SK-N-SH treated with all-trans-retinoic acid at 6 μM for 48 hours (cell line): ENCODE measurements at regions not wholly inside any gene's neighbourhood (a gene's known extent, or its start where the extent isn't known, plus 50 kb on each side); places are given as distances from the start of the nearest gene placed in this dataset.

ENCODE experiments used
- ARNTL ChIP-seq: fragments of 450-650 bp; formaldehyde crosslinking; IDR thresholded peaks from 2 replicates; pipeline ENCODE4 v1.5.0; 2020; ENCODE audit warnings: low read depth, mild to moderate bottlenecking, moderate library complexity, borderline replicate concordance
- CSDC2 ChIP-seq: fragments of 250-450 bp; sonication (Bioruptor Pico); IDR thresholded peaks from 2 replicates; pipeline ENCODE4 v1.5.0; 2020; ENCODE audit warnings: mild to moderate bottlenecking, moderate library complexity
- GLIS3 ChIP-seq: fragments of 250-450 bp; sonication (Bioruptor Pico); IDR thresholded peaks from 2 replicates; pipeline ENCODE4 v1.5.0; 2020; ENCODE audit warnings: mild to moderate bottlenecking, moderate library complexity
- OSR1 ChIP-seq: fragments of 250-450 bp; sonication (Bioruptor Pico); IDR thresholded peaks from 2 replicates; pipeline ENCODE4 v1.8.0; 2022; ENCODE audit warnings: moderate library complexity, mild to moderate bottlenecking, inconsistent platforms
- RARB ChIP-seq: fragments of 250-450 bp; sonication (Bioruptor Pico); IDR thresholded peaks from 2 replicates; pipeline ENCODE4 v1.8.0; 2021; ENCODE audit warnings: mild to moderate bottlenecking, moderate library complexity
- TOX ChIP-seq: fragments of 250-450 bp; sonication (Bioruptor Pico); IDR thresholded peaks from 2 replicates; pipeline ENCODE4 v1.8.0; 2021; ENCODE audit warnings: mild to moderate bottlenecking, moderate library complexity, borderline replicate concordance
- ZC3H10 ChIP-seq: fragments of 250-450 bp; sonication (Bioruptor Pico); IDR thresholded peaks from 2 replicates; pipeline ENCODE4 v1.5.1; 2021; ENCODE audit warnings: mild to moderate bottlenecking, moderate library complexity
- ZFP30 ChIP-seq: fragments of 450-650 bp; formaldehyde crosslinking; IDR thresholded peaks from 2 replicates; pipeline ENCODE4 v1.5.0; 2022; ENCODE audit warnings: mild to moderate bottlenecking, moderate library complexity
- TF ChIP-seq, protein P1 (sequence below): fragments of 250-450 bp; sonication (Bioruptor Pico); IDR thresholded peaks from 2 replicates; pipeline ENCODE4 v1.5.0; 2020; ENCODE audit warnings: mild to moderate bottlenecking, moderate library complexity
- TF ChIP-seq, protein P2 (sequence below): fragments of 250-450 bp; sonication (Bioruptor Pico); IDR thresholded peaks from 2 replicates; pipeline ENCODE4 v1.5.1; 2021; ENCODE audit warnings: mild to moderate bottlenecking, moderate library complexity
- TF ChIP-seq, protein P3 (sequence below): fragments of 250-450 bp; sonication (Bioruptor Pico); IDR thresholded peaks from 2 replicates; pipeline ENCODE4 v1.8.0; 2020; ENCODE audit warnings: mild to moderate bottlenecking, moderate library complexity, borderline replicate concordance

DNA sequence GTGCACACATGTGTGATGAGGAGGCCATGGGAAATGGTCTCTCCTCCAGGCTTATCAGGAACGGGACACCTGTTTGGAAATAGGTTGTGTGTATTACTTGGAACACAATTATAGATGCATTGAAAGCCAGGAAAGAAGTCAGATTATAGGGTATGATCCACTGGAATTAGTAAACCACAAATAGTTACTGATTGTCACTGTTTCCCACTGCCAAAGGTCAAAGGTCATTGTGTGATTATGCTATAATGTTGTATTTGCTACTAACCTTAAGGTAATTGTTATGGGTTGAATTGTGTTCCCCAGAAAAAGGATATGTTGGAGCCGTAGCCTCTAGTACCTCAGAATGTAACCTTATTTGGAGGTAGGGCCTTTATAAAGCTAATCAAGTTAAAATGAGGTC lies 129.9 kb upstream of the FBXO33 start:
- TF ChIP-seq, protein P1, sequence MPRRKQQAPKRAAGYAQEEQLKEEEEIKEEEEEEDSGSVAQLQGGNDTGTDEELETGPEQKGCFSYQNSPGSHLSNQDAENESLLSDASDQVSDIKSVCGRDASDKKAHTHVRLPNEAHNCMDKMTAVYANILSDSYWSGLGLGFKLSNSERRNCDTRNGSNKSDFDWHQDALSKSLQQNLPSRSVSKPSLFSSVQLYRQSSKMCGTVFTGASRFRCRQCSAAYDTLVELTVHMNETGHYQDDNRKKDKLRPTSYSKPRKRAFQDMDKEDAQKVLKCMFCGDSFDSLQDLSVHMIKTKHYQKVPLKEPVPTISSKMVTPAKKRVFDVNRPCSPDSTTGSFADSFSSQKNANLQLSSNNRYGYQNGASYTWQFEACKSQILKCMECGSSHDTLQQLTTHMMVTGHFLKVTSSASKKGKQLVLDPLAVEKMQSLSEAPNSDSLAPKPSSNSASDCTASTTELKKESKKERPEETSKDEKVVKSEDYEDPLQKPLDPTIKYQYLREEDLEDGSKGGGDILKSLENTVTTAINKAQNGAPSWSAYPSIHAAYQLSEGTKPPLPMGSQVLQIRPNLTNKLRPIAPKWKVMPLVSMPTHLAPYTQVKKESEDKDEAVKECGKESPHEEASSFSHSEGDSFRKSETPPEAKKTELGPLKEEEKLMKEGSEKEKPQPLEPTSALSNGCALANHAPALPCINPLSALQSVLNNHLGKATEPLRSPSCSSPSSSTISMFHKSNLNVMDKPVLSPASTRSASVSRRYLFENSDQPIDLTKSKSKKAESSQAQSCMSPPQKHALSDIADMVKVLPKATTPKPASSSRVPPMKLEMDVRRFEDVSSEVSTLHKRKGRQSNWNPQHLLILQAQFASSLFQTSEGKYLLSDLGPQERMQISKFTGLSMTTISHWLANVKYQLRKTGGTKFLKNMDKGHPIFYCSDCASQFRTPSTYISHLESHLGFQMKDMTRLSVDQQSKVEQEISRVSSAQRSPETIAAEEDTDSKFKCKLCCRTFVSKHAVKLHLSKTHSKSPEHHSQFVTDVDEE, result no peak
- TF ChIP-seq OSR1 (CRISPR knock-in tag), result no peak
- TF ChIP-seq, protein P2, sequence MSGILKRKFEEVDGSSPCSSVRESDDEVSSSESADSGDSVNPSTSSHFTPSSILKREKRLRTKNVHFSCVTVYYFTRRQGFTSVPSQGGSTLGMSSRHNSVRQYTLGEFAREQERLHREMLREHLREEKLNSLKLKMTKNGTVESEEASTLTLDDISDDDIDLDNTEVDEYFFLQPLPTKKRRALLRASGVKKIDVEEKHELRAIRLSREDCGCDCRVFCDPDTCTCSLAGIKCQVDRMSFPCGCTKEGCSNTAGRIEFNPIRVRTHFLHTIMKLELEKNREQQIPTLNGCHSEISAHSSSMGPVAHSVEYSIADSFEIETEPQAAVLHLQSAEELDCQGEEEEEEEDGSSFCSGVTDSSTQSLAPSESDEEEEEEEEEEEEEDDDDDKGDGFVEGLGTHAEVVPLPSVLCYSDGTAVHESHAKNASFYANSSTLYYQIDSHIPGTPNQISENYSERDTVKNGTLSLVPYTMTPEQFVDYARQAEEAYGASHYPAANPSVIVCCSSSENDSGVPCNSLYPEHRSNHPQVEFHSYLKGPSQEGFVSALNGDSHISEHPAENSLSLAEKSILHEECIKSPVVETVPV (CRISPR knock-in tag), result no peak
- no peak for TF ChIP-seq CSDC2 (CRISPR knock-in tag)
- no peak for TF ChIP-seq ARNTL (CRISPR knock-in tag)
- no peak for TF ChIP-seq GLIS3 (CRISPR knock-in tag)
- TF ChIP-seq, protein P3, sequence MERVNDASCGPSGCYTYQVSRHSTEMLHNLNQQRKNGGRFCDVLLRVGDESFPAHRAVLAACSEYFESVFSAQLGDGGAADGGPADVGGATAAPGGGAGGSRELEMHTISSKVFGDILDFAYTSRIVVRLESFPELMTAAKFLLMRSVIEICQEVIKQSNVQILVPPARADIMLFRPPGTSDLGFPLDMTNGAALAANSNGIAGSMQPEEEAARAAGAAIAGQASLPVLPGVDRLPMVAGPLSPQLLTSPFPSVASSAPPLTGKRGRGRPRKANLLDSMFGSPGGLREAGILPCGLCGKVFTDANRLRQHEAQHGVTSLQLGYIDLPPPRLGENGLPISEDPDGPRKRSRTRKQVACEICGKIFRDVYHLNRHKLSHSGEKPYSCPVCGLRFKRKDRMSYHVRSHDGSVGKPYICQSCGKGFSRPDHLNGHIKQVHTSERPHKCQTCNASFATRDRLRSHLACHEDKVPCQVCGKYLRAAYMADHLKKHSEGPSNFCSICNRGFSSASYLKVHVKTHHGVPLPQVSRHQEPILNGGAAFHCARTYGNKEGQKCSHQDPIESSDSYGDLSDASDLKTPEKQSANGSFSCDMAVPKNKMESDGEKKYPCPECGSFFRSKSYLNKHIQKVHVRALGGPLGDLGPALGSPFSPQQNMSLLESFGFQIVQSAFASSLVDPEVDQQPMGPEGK (CRISPR knock-in tag), result no peak
- no peak for TF ChIP-seq ZFP30
- TF ChIP-seq ZC3H10, result no peak
- no peak for TF ChIP-seq RARB (CRISPR knock-in tag)
- TF ChIP-seq TOX, result no peak
